ENCODE measurements at regions not wholly inside any gene's neighbourhood (a gene's known extent, or its start where the extent isn't known, plus 50 kb on each side); places are given as distances from the start of the nearest gene placed in this dataset.
"Not testable (repeated sequence)": the region's sequence is repeated elsewhere in the genome, so short reads cannot be mapped to it uniquely, and the experiment has no call there.

DNA sequence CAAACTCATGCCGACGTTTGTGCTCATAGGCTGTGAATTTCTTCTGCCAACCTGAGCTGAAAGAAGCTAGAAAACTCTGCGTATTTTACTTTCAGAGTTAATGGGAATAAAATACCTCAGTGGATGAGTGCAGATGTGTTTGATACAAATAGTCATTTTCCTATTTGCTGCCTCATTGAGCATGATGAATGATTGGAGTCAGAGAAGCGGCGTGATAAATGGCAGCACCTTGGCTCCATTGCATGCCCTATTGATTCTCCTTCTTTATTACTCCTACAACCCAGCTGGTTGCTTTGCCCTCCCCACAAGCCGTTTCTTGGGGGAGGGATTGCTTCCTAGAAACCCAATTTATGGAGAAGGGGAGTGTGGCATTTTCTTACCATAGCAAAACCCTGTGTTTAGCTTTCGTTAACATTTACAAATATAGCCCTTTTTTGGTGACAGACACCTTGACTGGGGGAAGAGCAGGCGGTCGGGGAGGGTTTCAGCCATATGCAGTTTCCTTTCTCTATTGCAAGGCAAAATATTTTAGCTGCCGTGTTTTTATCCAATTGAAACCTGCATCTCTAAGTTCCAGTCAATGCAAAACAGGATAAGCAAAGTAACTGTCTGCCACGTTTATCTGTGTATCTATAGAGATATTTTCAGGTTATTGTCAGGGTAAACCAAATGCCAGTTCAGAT lies 93.1 kb upstream of the TBCA start:
- no peak for DNase-seq (ENCODE audit: low read depth)

DNA sequence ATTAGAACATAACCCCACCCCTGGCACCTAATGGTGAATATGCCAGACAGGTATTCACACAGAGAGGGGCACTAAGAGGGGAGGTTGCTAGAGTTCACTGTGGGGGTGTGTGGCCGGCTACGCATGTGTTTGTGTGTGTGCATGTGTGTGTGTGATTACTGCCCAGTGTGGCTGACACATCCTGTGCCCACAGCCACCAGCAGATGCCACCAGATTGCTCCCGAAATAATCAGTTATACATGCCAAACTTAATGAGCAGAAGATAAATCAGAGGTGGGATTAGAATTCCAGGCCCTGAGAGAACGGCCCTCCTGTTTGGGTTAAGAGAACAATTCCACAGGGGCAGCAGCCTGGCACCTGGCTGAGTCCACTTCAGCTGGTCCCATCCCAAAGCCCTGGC lies 91.8 kb upstream of the TBCA start:
- DNase-seq (ENCODE audit: low read depth) = no peak

DNA sequence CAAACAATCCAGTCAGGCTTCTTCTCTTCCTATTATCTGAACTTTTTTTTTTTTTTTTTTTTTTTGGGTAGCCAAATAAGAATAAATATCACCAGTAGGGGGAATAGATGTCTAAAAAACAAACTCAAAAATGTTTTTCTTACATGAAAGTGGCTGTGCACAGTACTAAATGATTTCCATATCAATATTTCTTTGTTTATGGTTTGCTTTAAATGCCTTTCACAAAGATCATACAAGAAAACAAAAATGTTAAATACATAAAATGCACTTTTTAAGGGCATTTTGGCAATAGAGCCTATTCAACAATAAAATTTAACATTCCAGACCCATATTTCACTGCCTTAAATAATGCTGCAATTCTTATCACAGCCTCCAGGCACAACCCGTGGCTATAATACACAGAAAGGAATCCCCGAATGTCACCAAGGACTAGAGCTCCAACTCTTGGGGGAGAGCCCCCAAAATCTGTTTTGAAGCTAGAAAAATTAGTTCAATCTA lies 91.1 kb upstream of the TBCA start:
- no peak for DNase-seq (ENCODE audit: low read depth)

DNA sequence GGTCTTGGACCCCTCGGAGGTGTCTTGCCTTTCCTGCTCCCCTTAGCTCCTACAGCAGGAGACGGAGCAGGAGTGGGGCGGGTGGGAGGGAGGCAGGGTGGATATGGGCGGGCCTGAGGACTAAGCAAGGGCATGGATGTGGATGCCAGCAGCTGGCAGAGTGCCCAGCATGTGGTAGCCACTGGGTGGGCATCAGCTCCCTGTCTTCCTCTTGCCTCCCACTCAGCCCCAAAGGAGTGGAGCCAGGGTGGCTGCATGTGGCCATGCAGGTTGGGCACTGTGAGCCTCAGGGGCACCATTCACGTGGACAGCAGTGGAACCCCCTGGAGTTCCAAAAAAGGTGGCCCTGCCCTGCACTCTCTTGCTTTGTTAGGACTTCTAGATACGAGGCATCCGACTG lies 90.1 kb upstream of the TBCA start:
- no peak for DNase-seq (ENCODE audit: low read depth)

DNA sequence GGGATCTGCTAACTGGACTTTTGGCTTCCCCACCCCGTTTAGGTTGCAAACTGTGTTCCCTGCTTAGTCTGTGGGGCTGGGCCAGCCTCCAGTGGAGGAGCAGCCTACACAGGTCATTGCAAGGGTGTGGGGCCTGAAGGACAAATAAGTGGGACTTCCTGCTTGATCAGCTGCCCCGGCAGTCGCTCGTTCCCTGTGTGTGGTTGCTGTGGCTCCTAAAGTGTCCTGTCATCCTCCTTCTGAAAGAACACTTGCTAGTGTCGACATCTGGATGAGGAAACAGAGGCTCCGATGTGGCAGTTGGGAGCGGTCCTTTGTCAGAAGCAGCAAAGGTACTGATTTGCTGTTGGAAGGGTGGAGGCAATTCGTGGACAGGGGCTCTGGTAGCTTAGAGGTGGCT lies 88.9 kb upstream of the TBCA start:
- DNase-seq (ENCODE audit: low read depth) = no peak

DNA sequence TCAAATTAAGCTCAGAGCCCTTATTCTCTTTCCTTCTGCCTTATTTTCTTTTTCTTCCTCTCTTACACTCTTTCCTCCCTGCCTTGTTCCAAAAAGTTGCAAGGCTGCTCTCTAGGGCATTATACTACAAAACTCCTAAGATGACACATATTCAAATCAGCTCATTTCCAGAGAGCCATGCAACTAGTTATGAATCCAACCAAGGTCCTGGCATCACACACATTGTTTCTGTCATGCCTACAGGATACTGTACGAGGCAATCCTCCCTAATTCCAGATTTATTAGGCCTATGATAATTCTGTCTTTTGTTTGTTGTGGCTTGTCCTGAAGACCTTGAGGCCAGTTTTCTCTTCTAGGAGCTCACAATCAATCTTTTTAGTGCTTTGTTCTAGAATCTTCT lies 87.0 kb upstream of the TBCA start:
- no peak for DNase-seq (ENCODE audit: low read depth)

DNA sequence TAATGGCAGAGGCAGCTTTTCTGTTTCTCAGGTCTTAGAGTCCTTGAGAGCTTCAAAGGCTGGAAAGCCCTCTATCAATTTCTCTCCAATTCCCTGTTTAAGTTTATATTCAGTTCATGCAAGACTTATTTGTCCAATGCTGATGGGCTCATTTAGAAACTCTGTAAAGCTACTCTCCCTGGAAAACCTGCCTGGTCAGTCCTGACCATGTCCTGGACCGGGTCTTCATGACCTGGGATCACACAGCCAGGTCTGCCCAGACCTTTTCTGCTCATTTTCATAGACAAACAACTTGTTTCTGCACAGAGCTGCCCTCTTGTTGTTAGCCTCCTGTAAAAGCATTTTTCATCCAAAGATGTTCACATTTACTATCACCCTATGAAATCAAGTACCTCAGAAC lies 85.4 kb upstream of the TBCA start:
- no peak for DNase-seq (ENCODE audit: low read depth)

DNA sequence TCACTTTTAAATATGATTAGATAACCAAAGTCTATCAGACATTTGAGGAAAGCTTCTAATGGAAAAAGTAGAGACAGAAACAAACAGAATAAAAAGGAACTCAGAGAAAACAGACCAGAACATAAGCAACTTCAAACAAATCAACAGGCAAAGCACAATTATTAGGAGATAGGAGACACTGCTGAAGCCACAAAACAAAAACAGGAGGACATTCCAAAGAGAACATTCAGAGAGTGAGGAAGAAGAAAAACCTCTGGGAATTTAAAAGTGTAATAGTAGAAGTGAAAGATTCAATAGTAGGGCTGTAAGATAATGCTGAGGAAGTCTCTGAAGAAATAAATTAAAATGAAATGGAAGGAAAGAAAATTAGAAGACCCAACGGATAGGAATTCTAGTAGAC lies 83.2 kb upstream of the TBCA start:
- no peak for DNase-seq (ENCODE audit: low read depth)

DNA sequence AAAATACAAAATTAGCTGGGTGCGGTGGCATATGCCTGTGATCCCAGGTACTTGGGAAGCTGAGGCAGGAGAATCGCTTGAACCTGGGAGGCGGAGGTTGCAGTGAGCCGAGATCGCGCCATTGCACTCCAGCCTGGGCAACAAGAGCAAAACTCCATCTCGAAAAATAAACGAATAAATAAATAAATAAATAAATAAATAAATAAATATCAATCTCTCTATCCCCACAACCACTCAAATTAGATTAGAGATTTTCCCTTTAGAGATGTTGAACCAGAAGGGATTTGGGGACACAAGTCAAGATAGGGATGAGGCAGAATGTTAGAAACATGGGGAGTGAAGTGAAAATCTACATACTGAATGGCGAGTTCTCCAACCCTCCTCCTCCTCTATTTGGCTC lies 82.5 kb upstream of the TBCA start:
- not testable (repeated sequence) for DNase-seq (ENCODE audit: low read depth)

DNA sequence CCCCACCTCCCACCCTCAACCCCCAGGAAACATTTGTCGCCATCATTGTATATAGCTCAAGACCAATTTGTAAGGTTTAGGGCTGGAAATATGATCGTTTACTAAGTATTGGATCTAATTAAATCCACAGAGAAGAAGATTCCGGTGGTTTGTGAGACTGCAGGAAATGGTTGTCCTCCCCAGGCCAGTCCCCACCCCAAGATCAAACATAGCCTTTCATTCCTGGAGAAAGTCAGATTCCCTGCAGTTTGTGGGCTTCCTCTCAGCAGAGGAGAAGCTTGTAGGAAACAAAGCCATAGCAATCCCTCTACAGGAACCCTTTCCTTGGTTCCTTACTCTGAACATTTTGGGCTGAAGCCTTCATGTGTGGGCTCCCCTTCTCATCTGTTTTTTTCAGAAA lies 79.2 kb upstream of the TBCA start:
- DNase-seq (ENCODE audit: low read depth) = no peak

DNA sequence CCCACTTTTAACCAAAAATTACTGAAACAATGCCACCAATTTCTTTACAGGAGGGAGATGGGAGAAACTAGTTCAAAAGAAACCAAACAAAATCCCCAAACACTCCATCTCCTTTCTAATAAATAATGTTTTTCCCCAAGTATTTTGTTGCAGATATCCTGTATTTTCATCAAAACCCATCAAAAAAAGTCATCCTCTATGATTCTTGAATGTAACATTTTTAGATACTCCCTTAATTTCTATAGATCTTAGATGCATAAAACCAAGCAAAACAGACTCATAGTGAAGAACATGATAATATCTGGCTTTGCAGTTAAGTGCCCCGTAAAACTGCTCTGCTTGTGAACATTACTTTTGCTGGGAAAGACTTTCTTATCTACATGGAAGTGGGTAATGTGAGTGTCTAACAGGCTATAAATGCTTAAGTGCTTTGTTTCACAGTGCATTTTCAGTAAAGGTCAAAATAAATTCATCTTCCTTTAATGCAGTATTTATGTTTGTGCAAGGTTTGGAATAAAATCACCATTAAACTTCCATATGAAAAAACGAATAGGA lies 77.3 kb upstream of the TBCA start:
- no peak for DNase-seq (ENCODE audit: low read depth)

DNA sequence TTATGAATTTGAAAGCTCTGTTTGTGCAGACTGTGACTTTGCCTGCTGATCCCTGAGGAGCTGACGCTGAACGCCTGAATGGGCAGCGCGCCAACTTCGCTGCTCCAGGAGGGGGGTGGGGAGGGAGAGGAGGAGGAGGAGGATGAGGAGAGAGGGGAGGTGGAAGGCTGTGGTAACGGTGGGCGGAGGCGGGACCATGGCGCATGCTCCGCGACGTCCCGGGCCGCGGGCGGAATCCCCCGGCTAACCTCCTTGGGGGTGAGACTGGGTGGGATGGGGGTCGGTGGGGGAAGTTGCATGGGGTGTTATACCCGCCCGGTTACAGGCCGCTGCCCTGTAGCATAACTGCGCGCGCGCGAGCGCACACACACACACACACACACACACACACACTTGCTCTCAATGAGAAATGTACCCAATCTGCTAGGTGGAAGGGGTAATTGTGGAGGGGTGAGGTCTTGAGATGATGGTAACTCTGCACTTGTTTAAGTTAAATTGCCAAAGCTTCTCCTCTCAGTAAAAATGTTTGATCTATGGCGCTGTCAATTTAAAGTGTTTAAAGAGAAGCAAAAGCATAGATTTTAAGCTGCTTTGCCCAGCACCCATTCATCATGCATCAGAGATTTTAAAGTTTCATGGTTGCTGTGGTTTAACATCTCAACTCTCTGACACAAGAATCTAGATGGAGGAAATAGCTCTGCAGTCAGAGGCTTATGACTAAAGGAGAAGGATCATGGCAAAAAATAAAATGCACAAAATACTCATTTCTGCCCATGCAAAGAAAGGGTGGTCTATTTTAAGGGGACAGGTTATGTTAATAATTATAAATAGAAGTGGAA lies 76.6 kb upstream of the TBCA start:
- no peak for DNase-seq (ENCODE audit: low read depth)

DNA sequence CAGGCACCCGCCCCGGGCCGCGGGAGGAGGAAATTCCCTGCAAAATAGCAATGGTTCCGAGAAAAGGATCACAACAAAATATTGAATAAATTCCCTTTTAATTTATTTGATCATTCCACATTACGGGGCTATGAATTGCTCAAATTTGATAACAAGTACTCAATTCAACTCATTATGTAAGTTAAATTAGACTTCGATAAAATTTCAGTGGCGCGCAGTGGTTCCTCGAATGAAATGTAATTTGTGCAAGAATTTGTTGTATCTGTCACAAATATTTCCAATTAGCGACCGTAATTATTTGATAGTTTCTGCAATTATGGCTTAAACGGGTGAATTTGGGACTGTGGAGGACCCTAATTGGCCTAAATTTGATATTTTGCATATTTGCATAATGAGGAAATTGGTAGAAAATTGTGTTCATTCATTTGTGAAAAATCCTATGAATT lies 76.0 kb upstream of the TBCA start:
- no peak for DNase-seq (ENCODE audit: low read depth)

DNA sequence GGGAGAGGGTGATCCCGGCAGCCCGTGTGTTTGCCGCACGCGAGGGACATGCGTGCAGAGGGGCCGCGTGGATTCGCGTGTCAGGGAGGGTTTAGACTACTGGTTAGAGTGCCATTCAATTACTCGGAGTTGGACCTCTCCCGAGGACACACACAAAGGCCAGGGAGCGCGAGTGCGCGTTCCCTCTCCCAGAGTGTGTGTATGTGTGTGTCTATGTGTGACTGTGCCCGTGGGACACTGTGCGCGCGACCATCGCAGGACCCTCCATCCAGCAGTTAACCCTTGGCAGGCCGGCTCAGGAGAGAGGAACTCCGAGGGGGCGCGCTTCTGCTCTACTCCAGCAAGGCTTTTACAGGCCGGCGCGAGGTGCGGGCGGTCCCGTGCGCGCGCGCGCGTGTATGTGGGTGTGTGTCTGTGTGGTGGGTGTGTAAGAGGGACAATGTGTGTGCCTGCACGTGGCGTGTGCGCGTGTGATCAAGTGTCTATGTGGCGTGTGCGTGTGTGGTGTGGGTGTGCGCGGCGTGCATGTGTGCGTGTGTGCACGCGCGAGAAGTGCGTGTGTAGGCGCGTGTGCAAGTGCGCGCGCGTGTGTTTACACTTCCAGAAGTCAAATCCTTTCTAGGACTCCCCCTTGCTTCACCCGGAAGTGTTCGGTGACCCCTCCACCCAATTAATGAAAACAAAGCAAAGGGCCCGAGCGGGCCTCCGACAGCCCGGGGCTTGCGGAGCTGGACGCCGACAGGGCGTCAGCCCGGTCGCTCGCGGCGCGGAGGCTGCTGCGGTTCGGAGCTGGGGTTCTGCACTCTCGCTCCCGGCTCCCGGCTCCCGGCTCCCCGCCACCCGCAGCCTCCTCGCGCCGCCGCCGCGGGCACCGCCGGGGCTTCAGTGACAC lies 75.3 kb upstream of the TBCA start:
- DNase-seq (ENCODE audit: low read depth) = no peak

DNA sequence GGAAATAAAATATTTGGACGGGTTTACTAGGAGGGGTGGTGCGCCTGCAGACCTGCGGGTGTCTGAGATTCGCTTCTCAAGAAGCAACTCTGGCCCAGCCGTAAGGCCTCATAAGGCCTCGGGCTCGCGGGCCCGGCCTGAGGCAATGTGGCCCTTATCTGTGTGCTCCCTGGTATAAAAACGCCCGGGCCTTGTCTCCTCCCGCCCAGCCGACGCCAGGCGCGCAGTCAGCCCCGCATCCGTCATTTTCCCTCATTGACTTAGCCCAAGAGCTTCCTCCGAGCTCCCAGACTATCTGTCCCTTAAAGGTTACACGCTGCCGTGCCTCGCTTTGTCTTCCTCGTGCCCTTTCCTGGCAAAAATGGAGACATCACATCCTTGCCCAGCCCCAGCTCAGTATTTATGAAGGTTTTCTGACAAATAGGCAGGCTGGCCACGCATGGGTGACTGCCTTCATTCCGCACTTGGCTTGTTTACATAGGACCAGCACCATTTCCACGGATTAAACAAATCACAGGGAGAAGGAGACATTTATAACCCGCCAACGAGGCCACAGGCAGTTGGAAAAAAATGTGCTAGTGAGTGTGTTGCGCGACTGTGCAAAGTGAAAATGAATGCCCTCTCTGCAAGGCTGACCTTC lies 74.5 kb upstream of the TBCA start:
- DNase-seq (ENCODE audit: low read depth) = no peak

DNA sequence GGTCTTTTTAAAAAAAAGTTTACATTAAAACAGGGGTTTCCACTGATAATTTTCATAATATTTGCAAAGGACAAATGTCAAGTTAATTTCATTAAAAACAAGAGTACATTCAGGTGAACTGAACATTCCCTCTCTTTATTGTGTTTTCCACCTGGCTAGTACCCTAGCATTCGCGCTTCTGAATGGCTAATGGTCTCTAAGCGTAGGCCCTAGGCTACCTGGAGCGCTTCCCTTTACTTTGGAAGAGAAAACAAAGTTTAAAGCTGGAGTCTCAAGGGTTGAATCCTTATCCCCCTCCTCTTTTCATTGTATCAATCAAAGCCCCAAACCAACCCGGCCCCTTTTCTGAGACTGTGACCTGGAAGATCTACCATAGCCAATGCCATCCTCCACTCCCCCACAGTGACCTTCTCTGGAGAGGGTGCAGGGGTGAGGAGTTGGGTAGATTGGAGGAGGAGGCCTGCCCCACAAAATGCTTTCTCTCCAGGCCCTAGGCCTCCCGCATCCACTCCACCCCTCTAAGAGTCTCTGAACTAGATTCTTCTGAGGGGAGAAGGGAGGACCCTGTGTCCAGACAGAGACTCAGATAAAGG lies 73.3 kb upstream of the TBCA start:
- no peak for DNase-seq (ENCODE audit: low read depth)

DNA sequence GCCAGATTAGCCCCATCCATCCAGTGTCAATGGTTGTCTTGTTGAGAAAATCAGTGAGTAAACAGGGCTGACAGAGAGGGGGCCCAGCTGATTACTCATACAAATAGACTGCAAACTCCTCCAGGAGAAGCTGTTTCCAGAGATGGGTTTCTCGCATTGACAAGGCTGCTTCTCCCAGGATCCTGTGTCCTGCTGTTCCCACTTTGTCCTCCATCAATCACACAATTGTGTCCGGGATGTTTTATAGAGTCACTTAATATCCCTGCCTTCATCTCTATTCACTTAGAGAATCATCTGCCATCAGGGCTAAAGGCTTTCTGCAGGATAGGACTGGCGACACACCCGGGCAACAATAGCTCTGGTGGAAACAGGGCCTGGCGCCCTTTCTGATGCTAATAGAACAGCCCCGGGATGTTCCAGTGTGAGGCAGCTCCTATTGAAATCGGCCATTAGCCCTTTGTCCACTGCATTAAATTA lies 71.7 kb upstream of the TBCA start:
- DNase-seq (ENCODE audit: low read depth) = no peak

DNA sequence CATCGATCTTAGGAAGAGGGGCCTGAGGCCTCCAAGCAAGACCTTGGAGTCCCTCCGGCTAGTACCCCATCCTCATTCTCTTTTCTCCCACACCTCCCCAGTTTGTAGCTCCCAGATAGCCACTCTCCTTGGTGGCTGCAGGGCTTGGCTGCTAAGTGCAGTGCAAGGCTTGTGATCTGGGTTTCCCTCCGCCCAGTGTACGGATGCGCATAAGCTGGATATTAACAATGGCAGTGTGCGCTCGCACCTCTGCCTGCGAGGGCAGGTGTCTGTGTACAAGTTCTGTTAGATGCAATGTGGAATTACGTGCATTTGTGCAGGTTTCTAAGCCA lies 71.0 kb upstream of the TBCA start:
- DNase-seq (ENCODE audit: low read depth) = no peak

DNA sequence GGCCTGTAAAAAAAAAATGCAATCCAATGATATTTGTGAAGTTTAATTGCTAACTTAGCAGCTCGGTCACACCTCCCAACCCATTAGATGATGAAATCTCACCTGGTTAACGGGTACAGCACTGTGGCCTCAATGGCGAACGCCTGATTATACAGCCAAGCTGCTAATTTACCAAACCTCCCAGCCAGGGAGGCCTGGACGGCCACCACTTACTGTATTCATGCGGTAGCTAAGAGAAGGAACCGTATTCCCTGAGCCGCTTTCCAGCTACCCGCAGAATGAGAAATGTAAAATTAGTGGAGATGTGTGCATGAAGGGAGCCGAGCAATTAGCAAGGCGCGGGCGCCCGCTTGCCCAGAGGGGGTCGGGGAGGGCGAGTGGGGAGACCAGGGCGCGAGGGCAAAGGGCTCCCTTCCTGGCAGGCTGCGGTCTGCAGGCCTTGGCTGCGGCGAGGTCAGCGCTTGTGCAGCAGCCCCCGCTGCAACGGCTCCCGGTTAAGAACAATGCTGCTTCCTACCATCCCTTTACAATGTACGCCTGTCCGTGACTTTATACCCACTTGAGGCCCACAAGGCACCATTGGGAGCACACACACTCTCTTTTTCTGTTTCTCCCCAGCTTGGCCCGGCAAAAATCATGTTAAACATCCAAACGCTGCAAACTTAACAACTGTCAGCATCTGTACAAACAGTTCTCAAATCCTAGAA lies 70.4 kb upstream of the TBCA start:
- no peak for DNase-seq (ENCODE audit: low read depth)

DNA sequence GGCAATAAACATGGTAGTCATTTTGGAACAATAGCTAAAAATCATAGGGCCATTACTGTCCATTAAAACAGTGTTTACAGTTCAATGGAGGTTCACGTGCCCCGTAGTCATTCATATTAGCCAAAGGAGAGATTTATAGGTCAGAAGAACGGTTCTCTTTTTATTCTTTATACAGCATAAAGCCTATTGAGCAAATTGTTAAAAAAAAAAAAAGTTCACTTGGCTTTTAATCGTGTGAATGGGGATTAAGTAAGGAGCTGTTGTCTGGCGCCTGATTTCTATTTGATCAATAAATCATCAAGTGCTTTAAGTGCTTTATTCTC lies 69.1 kb upstream of the TBCA start:
- DNase-seq (ENCODE audit: low read depth) = no peak

Measured in HS-27A (cell line).